ENCODE measurements at regions not wholly inside any gene's neighbourhood (a gene's known extent, or its start where the extent isn't known, plus 50 kb on each side); places are given as distances from the start of the nearest gene placed in this dataset.
"Not testable (repeated sequence)": the region's sequence is repeated elsewhere in the genome, so short reads cannot be mapped to it uniquely, and the experiment has no call there.

DNA sequence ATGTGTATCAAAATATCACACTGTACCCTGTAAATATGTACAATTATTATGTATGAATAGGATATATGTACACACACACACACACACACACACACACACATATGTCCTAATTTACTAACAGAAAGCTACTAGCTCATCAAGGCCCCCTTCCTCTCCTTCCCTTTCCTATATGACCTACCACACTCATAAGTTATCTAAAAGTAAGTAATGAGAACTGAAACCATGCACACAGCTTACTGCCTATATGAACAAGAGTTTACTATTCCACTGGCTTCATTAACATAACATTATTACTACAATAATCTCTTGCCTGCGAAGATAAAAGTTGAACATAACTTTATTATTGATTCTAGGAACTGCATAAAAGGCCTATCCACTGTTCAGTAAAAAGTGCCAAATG, 83.8 kb downstream of the MAGED4 start:
- TF ChIP-seq, protein P1, sequence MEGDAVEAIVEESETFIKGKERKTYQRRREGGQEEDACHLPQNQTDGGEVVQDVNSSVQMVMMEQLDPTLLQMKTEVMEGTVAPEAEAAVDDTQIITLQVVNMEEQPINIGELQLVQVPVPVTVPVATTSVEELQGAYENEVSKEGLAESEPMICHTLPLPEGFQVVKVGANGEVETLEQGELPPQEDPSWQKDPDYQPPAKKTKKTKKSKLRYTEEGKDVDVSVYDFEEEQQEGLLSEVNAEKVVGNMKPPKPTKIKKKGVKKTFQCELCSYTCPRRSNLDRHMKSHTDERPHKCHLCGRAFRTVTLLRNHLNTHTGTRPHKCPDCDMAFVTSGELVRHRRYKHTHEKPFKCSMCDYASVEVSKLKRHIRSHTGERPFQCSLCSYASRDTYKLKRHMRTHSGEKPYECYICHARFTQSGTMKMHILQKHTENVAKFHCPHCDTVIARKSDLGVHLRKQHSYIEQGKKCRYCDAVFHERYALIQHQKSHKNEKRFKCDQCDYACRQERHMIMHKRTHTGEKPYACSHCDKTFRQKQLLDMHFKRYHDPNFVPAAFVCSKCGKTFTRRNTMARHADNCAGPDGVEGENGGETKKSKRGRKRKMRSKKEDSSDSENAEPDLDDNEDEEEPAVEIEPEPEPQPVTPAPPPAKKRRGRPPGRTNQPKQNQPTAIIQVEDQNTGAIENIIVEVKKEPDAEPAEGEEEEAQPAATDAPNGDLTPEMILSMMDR (IDR thresholded peaks at IDR 0.05; ENCODE audit: low read depth, low read length, poor library complexity, severe bottlenecking): not testable (repeated sequence)
- TF ChIP-seq EZH2phosphoT487 (IDR thresholded peaks at IDR 0.05; ENCODE audit: borderline replicate concordance, low read length): not testable (repeated sequence)

All from DOHH2 (cell line).